ENCODE measurements at regions not wholly inside any gene's neighbourhood (a gene's known extent, or its start where the extent isn't known, plus 50 kb on each side); places are given as distances from the start of the nearest gene placed in this dataset.

- TF ChIP-seq FOXA1 (IDR thresholded peaks at IDR 0.05): no peak
- no peak for TF ChIP-seq SP1 (IDR thresholded peaks at IDR 0.05)
- no peak for TF ChIP-seq ZNF384 (IDR thresholded peaks at IDR 0.05)
- no peak for TF ChIP-seq FOXM1 (IDR thresholded peaks at IDR 0.05; ENCODE audit: borderline replicate concordance)
- TF ChIP-seq SUZ12 (IDR thresholded peaks at IDR 0.05): no peak
- no peak for TF ChIP-seq LEF1 (IDR thresholded peaks at IDR 0.05; ENCODE audit: borderline replicate concordance)
Observed at GRCh38 chr5:61666064-61666621, 334.1 kb downstream of the ZSWIM6 start.
